ENCODE measurements at regions not wholly inside any gene's neighbourhood (a gene's known extent, or its start where the extent isn't known, plus 50 kb on each side); places are given as distances from the start of the nearest gene placed in this dataset.

GRCh38 chr5:52452098-52452497 lies 335.6 kb upstream of the ITGA1 start:
- no peak overlapping the region for H2AFZ ChIP-seq (ENCODE audit: low read depth, low read length)
- H2BK120ac ChIP-seq (ENCODE audit: low read depth, low read length) = no peak overlapping the region
- H3K14ac ChIP-seq (ENCODE audit: low read length in 2 of 2) = no peak overlapping the region
- H3K23ac ChIP-seq (ENCODE audit: low read length in 2 of 2) = no peak overlapping the region
- no peak overlapping the region for H3K27ac ChIP-seq (ENCODE audit: low read length, poor library complexity, severe bottlenecking)
- H3K9ac ChIP-seq (ENCODE audit: low read length) = no peak overlapping the region
- no peaks in the 10 kb centered on the region for H3K27me3 ChIP-seq (ENCODE audit: control insufficient read depth in 1 of 2, insufficient read depth in 1 of 2, low read length in 2 of 2)
- H3K4ac ChIP-seq (ENCODE audit: low read depth in 1 of 2, low read length in 2 of 2) = no peak overlapping the region
- H3K36me3 ChIP-seq (ENCODE audit: control insufficient read depth in 1 of 2, insufficient read depth in 2 of 2, low read depth in 1 of 2, low read length in 2 of 2) = no peaks in the 10 kb centered on the region
- no peaks in the 10 kb centered on the region for H3K79me1 ChIP-seq (replicated peaks; ENCODE audit: low read length, poor library complexity, severe bottlenecking)
- no peak overlapping the region for H2AK5ac ChIP-seq (ENCODE audit: low read length, severe bottlenecking)
- DNase-seq = no peak
- H2BK5ac ChIP-seq (ENCODE audit: low read depth, low read length, poor library complexity, severe bottlenecking) = no peak overlapping the region
- H3K9me3 ChIP-seq (ENCODE audit: control insufficient read depth, low read length) = no peaks in the 10 kb centered on the region
- H4K91ac ChIP-seq (ENCODE audit: low read length) = no peak overlapping the region
- no CpG with 5 or more reads among the region's 1 CpG for WGBS
- H3K4me2 ChIP-seq (ENCODE audit: low read length, poor library complexity, severe bottlenecking) = no peak overlapping the region
- no peak overlapping the region for H2BK12ac ChIP-seq (ENCODE audit: low read length in 2 of 2)
- H3K4me1 ChIP-seq (ENCODE audit: control insufficient read depth, insufficient read depth, low read depth, low read length) = no peaks in the 10 kb centered on the region
- no peak overlapping the region for H2BK15ac ChIP-seq (ENCODE audit: low read depth, poor library complexity, severe bottlenecking)
- no peak overlapping the region for H3K4me3 ChIP-seq (ENCODE audit: insufficient read depth in 1 of 2, low read depth in 1 of 2, low read length in 2 of 2)
- no peak overlapping the region for H3K18ac ChIP-seq (ENCODE audit: low read depth in 1 of 2, low read length in 2 of 2)
- no peak overlapping the region for H4K8ac ChIP-seq (ENCODE audit: low read length)

- Histone ChIP-seq H2BK12ac (ENCODE audit: low read length in 2 of 2) (no peak overlapping the region), H3K27ac (ENCODE audit: low read length, poor library complexity, severe bottlenecking) (no peak overlapping the region), H3K4me2 (ENCODE audit: low read length, poor library complexity, severe bottlenecking) (no peak overlapping the region), H2BK5ac (ENCODE audit: low read depth, low read length, poor library complexity, severe bottlenecking) (no peak overlapping the region), H2AFZ (ENCODE audit: low read depth, low read length) (no peak overlapping the region), H3K18ac (ENCODE audit: low read depth in 1 of 2, low read length in 2 of 2) (no peak overlapping the region), H2BK120ac (ENCODE audit: low read depth, low read length) (no peak overlapping the region), H4K8ac (ENCODE audit: low read length) (no peak overlapping the region), H2AK5ac (ENCODE audit: low read length, severe bottlenecking) (no peak overlapping the region), H3K27me3 (ENCODE audit: control insufficient read depth in 1 of 2, insufficient read depth in 1 of 2, low read length in 2 of 2) (no peaks in the 10 kb centered on the region), H3K9ac (ENCODE audit: low read length) (no peak overlapping the region), H3K4ac (ENCODE audit: low read depth in 1 of 2, low read length in 2 of 2) (no peak overlapping the region), H3K79me1 (replicated peaks; ENCODE audit: low read length, poor library complexity, severe bottlenecking) (no peaks in the 10 kb centered on the region), H3K9me3 (ENCODE audit: control insufficient read depth, low read length) (no peaks in the 10 kb centered on the region), H3K23ac (ENCODE audit: low read length in 2 of 2) (no peak overlapping the region), H4K91ac (ENCODE audit: low read length) (no peak overlapping the region), H3K14ac (ENCODE audit: low read length in 2 of 2) (no peak overlapping the region), H2BK15ac (ENCODE audit: low read depth, poor library complexity, severe bottlenecking) (no peak overlapping the region), H3K36me3 (ENCODE audit: control insufficient read depth in 1 of 2, insufficient read depth in 2 of 2, low read depth in 1 of 2, low read length in 2 of 2) (no peaks in the 10 kb centered on the region), H3K4me1 (ENCODE audit: control insufficient read depth, insufficient read depth, low read depth, low read length) (no peaks in the 10 kb centered on the region), H3K4me3 (ENCODE audit: insufficient read depth in 1 of 2, low read depth in 1 of 2, low read length in 2 of 2) (no peak overlapping the region)
- 87% methylated on average over 2 of the region's 2 CpGs for WGBS
- DNase-seq = no peak
Observed at GRCh38 chr5:52453176-52453575, 334.5 kb upstream of the ITGA1 start.

DNA sequence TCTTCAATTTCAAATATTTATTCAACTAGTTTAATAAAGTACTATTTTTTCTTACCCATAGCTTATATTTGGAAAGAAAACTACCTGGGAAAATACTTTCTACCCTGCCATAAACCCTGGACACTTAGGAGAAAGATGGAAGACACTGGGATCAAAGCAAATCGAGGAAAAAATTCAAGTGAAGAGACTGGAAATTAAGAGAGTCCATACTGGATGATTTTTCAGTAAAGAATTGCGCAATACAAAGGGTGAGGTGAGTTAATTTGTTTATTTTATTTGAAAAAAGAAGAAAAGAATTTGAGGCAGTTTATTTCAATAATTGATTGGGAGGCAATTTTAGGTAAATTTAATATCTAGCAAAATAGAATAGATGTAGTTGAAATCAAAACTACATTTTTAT lies 331.8 kb upstream of the ITGA1 start:
- no peaks in the 10 kb centered on the region for H3K4me1 ChIP-seq (ENCODE audit: control insufficient read depth, insufficient read depth, low read depth, low read length)
- H2BK12ac ChIP-seq (ENCODE audit: low read length in 2 of 2) = no peak overlapping the region
- H2AFZ ChIP-seq (ENCODE audit: low read depth, low read length) = no peak overlapping the region
- no peak overlapping the region for H2BK5ac ChIP-seq (ENCODE audit: low read depth, low read length, poor library complexity, severe bottlenecking)
- H3K4me3 ChIP-seq (ENCODE audit: insufficient read depth in 1 of 2, low read depth in 1 of 2, low read length in 2 of 2) = no peak overlapping the region
- H2BK120ac ChIP-seq (ENCODE audit: low read depth, low read length) = no peak overlapping the region
- H2BK15ac ChIP-seq (ENCODE audit: low read depth, poor library complexity, severe bottlenecking) = no peak overlapping the region
- H3K4me2 ChIP-seq (ENCODE audit: low read length, poor library complexity, severe bottlenecking) = no peak overlapping the region
- no peak overlapping the region for H2AK5ac ChIP-seq (ENCODE audit: low read length, severe bottlenecking)
- H3K4ac ChIP-seq (ENCODE audit: low read depth in 1 of 2, low read length in 2 of 2) = no peak overlapping the region
- no peak overlapping the region for H3K9ac ChIP-seq (ENCODE audit: low read length)
- no peaks in the 10 kb centered on the region for H3K9me3 ChIP-seq (ENCODE audit: control insufficient read depth, low read length)
- no peaks in the 10 kb centered on the region for H3K79me1 ChIP-seq (replicated peaks; ENCODE audit: low read length, poor library complexity, severe bottlenecking)
- H3K14ac ChIP-seq (ENCODE audit: low read length in 2 of 2) = no peak overlapping the region
- DNase-seq = no peak
- no peaks in the 10 kb centered on the region for H3K27me3 ChIP-seq (ENCODE audit: control insufficient read depth in 1 of 2, insufficient read depth in 1 of 2, low read length in 2 of 2)
- no peak overlapping the region for H4K8ac ChIP-seq (ENCODE audit: low read length)
- H4K91ac ChIP-seq (ENCODE audit: low read length) = no peak overlapping the region
- no peak overlapping the region for H3K23ac ChIP-seq (ENCODE audit: low read length in 2 of 2)
- no peak overlapping the region for H3K27ac ChIP-seq (ENCODE audit: low read length, poor library complexity, severe bottlenecking)
- 90% methylated on average over 2 of the region's 2 CpGs for WGBS
- no peaks in the 10 kb centered on the region for H3K36me3 ChIP-seq (ENCODE audit: control insufficient read depth in 1 of 2, insufficient read depth in 2 of 2, low read depth in 1 of 2, low read length in 2 of 2)
- no peak overlapping the region for H3K18ac ChIP-seq (ENCODE audit: low read depth in 1 of 2, low read length in 2 of 2)

- H3K27ac ChIP-seq (ENCODE audit: low read length, poor library complexity, severe bottlenecking) = no peak overlapping the region
- no peak overlapping the region for H3K4me2 ChIP-seq (ENCODE audit: low read length, poor library complexity, severe bottlenecking)
- H3K23ac ChIP-seq (ENCODE audit: low read length in 2 of 2) = no peak overlapping the region
- H3K9ac ChIP-seq (ENCODE audit: low read length) = no peak overlapping the region
- H3K79me1 ChIP-seq (replicated peaks; ENCODE audit: low read length, poor library complexity, severe bottlenecking) = no peaks in the 10 kb centered on the region
- H3K36me3 ChIP-seq (ENCODE audit: control insufficient read depth in 1 of 2, insufficient read depth in 2 of 2, low read depth in 1 of 2, low read length in 2 of 2) = no peaks in the 10 kb centered on the region
- no peak overlapping the region for H3K4ac ChIP-seq (ENCODE audit: low read depth in 1 of 2, low read length in 2 of 2)
- H2AFZ ChIP-seq (ENCODE audit: low read depth, low read length) = no peak overlapping the region
- H2BK12ac ChIP-seq (ENCODE audit: low read length in 2 of 2) = no peak overlapping the region
- no peak overlapping the region for H2BK15ac ChIP-seq (ENCODE audit: low read depth, poor library complexity, severe bottlenecking)
- H3K27me3 ChIP-seq (ENCODE audit: control insufficient read depth in 1 of 2, insufficient read depth in 1 of 2, low read length in 2 of 2) = no peaks in the 10 kb centered on the region
- H2BK5ac ChIP-seq (ENCODE audit: low read depth, low read length, poor library complexity, severe bottlenecking) = no peak overlapping the region
- DNase-seq = no peak
- H4K91ac ChIP-seq (ENCODE audit: low read length) = no peak overlapping the region
- no peak overlapping the region for H3K4me3 ChIP-seq (ENCODE audit: insufficient read depth in 1 of 2, low read depth in 1 of 2, low read length in 2 of 2)
- H4K8ac ChIP-seq (ENCODE audit: low read length) = no peak overlapping the region
- H3K9me3 ChIP-seq (ENCODE audit: control insufficient read depth, low read length) = no peaks in the 10 kb centered on the region
- 64% methylated on average over 2 of the region's 2 CpGs for WGBS
- no peak overlapping the region for H2BK120ac ChIP-seq (ENCODE audit: low read depth, low read length)
- H3K4me1 ChIP-seq (ENCODE audit: control insufficient read depth, insufficient read depth, low read depth, low read length) = no peaks in the 10 kb centered on the region
- H3K14ac ChIP-seq (ENCODE audit: low read length in 2 of 2) = no peak overlapping the region
- no peak overlapping the region for H3K18ac ChIP-seq (ENCODE audit: low read depth in 1 of 2, low read length in 2 of 2)
- no peak overlapping the region for H2AK5ac ChIP-seq (ENCODE audit: low read length, severe bottlenecking)
Observed at GRCh38 chr5:52457810-52458209, 329.9 kb upstream of the ITGA1 start.
